HepG2 (cell line): ENCODE measurements at regions not wholly inside any gene's neighbourhood (a gene's known extent, or its start where the extent isn't known, plus 50 kb on each side); places are given as distances from the start of the nearest gene placed in this dataset.
"Not testable (repeated sequence)": the region's sequence is repeated elsewhere in the genome, so short reads cannot be mapped to it uniquely, and the experiment has no call there.

ENCODE experiments used
- ATAC-seq: fragments of 200-7000 bp; cut with Tn5 transposase; 3 replicates; pipeline ENCODE4 v1.9.1; 2020; ENCODE audit warnings: mild to moderate bottlenecking, moderate library complexity
- BruUV-seq: library from RNA; stranded (reverse); fragments of 400-500 nt; replicated peaks from 2 replicates; lab custom pipeline; 2021; lab: Mats Ljungman, UMichigan
- CTCF ChIA-PET: fragments of 300-600 bp; formaldehyde crosslinking; extraction: SDS; loops from one replicate; lab custom pipeline; 2021; ENCODE audit warnings: low total read pairs, inconsistent platforms, low intra/inter-chr PET ratio; lab: Yijun Ruan, JAX
- POLR2A ChIA-PET: fragments of 350-600 bp; sonication (Branson Sonifier 250); formaldehyde crosslinking; loops from one replicate; lab custom pipeline; 2020; ENCODE audit warnings: antibody characterized with exemption, inconsistent platforms; lab: Yijun Ruan, JAX
- DNase-seq: peaks from one replicate; pipeline ENCODE4 v3.0.0-alpha.2; 2015; ENCODE audit warnings: low spot score
- FAIRE-seq: peaks from 3 replicates; lab custom pipeline; 2011; peaks lifted over from hg19 to GRCh38; lab: Jason Lieb, UNC
- H2AFZ ChIP-seq: one replicate; pipeline ENCODE4 v1.6.1; 2011; ENCODE audit warnings: low read length, inconsistent platforms
- H3K27ac ChIP-seq: fragments of 300-600 bp; 3 replicates; pipeline ENCODE4 v1.8.0; 2011; ENCODE audit warnings: mixed run types, mild to moderate bottlenecking, mixed read lengths, low read length, inconsistent platforms; ENCODE audit not compliant: insufficient read depth; ENCODE audit errors: extremely low read length
- H3K27me3 ChIP-seq, 2 experiments: fragments of 200-600 bp in 1 of 2; 2 replicates in 1 of 2; 3 replicates in 1 of 2; pipeline versions ENCODE4 v1.6.0 to v1.8.0; 2011; ENCODE audit warnings: low read length in 2 of 2, mild to moderate bottlenecking in 2 of 2, moderate library complexity in 2 of 2, inconsistent platforms in 1 of 2; ENCODE audit not compliant: insufficient read depth in 2 of 2, control insufficient read depth in 1 of 2
- H3K36me3 ChIP-seq, 2 experiments: fragments of 200-600 bp in 1 of 2; replicated peaks in 1 of 2; 2 replicates in 1 of 2; 3 replicates in 1 of 2; pipeline versions ENCODE4 v1.5.1 to v1.8.0; 2011; ENCODE audit warnings: low read length in 2 of 2, inconsistent platforms in 1 of 2; ENCODE audit not compliant: insufficient read depth in 2 of 2, control insufficient read depth in 1 of 2
- H3K4me1 ChIP-seq: 2 replicates; pipeline ENCODE4 v1.5.1; 2012; ENCODE audit warnings: low read length, inconsistent platforms; ENCODE audit not compliant: insufficient read depth
- H3K4me2 ChIP-seq: 2 replicates; pipeline ENCODE4 v1.6.0; 2011; ENCODE audit warnings: low read depth, low read length, inconsistent platforms
- H3K4me3 ChIP-seq, 3 experiments: fragments of 200-600 bp in 1 of 3; sonication (generic), shearing (Covaris generic) in 1 of 3; replicated peaks in 1 of 3; 2 replicates each; pipeline ENCODE4 v1.5.1; 2011 to 2016; ENCODE audit warnings: low read length in 3 of 3, inconsistent platforms in 2 of 3, low read depth in 2 of 3, mild to moderate bottlenecking in 2 of 3, control low read depth in 1 of 3, mixed read lengths in 1 of 3; ENCODE audit not compliant: insufficient read depth in 1 of 3
- H3K79me2 ChIP-seq: one replicate; pipeline ENCODE4 v1.6.1; 2011; ENCODE audit warnings: low read length, inconsistent platforms; ENCODE audit not compliant: insufficient read depth
- H3K9ac ChIP-seq: 2 replicates; pipeline ENCODE4 v1.6.0; 2011; ENCODE audit warnings: mild to moderate bottlenecking, low read depth, low read length, inconsistent platforms; ENCODE audit not compliant: insufficient read depth
- H3K9me3 ChIP-seq: 2 replicates; pipeline ENCODE4 v1.5.1; 2012; ENCODE audit warnings: mild to moderate bottlenecking, low read length
- H4K20me1 ChIP-seq: 2 replicates; pipeline ENCODE4 v1.6.0; 2011; ENCODE audit warnings: inconsistent platforms, mild to moderate bottlenecking, low read length, moderate library complexity; ENCODE audit not compliant: insufficient read depth
- BATF2 ChIP-seq: sonication (generic); formaldehyde crosslinking; IDR thresholded peaks from 2 replicates; pipeline ENCODE4 v1.8.0; 2022; ENCODE audit warnings: mild to moderate bottlenecking, missing genetic modification reagents, moderate library complexity
- JUND ChIP-seq: sonication (generic); formaldehyde crosslinking; IDR thresholded peaks from 2 replicates; pipeline ENCODE4 v1.8.0; 2022; ENCODE audit warnings: mild to moderate bottlenecking, missing genetic modification reagents
- ZNF619 ChIP-seq: sonication (generic); formaldehyde crosslinking; IDR thresholded peaks from 2 replicates; pipeline ENCODE4 v1.4.0; 2020; ENCODE audit warnings: mild to moderate bottlenecking, missing genetic modification reagents
- ZNF75D ChIP-seq: sonication (generic); formaldehyde crosslinking; IDR thresholded peaks from 2 replicates; pipeline ENCODE4 v1.8.1; 2023; ENCODE audit warnings: missing genetic modification reagents, mild to moderate bottlenecking, borderline replicate concordance
- WGBS: methylation state at CpG from one replicate; pipeline ENCODE4 v1.1.6; 2017; ENCODE audit warnings: low lambda C conversion rate; 5-methylcytosine and 5-hydroxymethylcytosine counted together
- in situ Hi-C: cut with HindIII; loops from 2 replicates; pipeline ENCODE4 v1.10.0; 2017; ENCODE audit warnings: low pct_unique_long_range_greater_than_20kb; ENCODE audit not compliant: extremely low pct_ligation_motif_present
- intact Hi-C: fragments of 100-400 bp; cut with micrococcal nuclease; formaldehyde crosslinking; loops from one replicate; pipeline ENCODE4 v1.10.0; 2022; ENCODE audit not compliant: unreplicated experiment

GRCh38 chr13:56755181-56755935, 385.4 kb upstream of the PRR20A start:
- H2AFZ ChIP-seq = no peak overlapping the region
- no peaks in the 10 kb centered on the region for H3K36me3 ChIP-seq
- FAIRE-seq = no peak
- POLR2A ChIA-PET = no interaction called here
- no peak overlapping the region for H3K4me3 ChIP-seq
- intact Hi-C loops (no loop called here), in situ Hi-C loops (no loop called here)
- ATAC-seq = no peak
- no peak overlapping the region for H3K27ac ChIP-seq
- no peak overlapping the region for H3K9ac ChIP-seq
- DNase-seq = no peak
- no peak for TF ChIP-seq ZNF619
- TF ChIP-seq ZNF75D (CRISPR knock-in tag) = no peak
- no peak for TF ChIP-seq JUND
- no peak for TF ChIP-seq BATF2 (CRISPR knock-in tag)
- TF ChIP-seq, all 625 proteins: peak for 0
- Histone ChIP-seq H3K9me3 (peaks cover 65% of the 10 kb centered on the region), H3K4me2 (no peak overlapping the region), H3K79me2 (no peaks in the 10 kb centered on the region), H3K27me3 (no peaks in the 10 kb centered on the region), H3K4me1 (no peaks in the 10 kb centered on the region), H4K20me1 (no peaks in the 10 kb centered on the region)
- BruUV-seq = no TSS peak
- WGBS = 3% methylated on average over 3 of the region's 3 CpGs
- CTCF ChIA-PET = no interaction called here

- BruUV-seq, intact Hi-C loops, H3K4me1 ChIP-seq, H3K27me3 ChIP-seq, H3K36me3 ChIP-seq, H3K27ac ChIP-seq, H4K20me1 ChIP-seq, FAIRE-seq, POLR2A ChIA-PET, ATAC-seq, in situ Hi-C loops, H3K79me2 ChIP-seq, CTCF ChIA-PET, H3K4me3 ChIP-seq, H3K4me2 ChIP-seq, H3K9ac ChIP-seq, H2AFZ ChIP-seq, DNase-seq: not testable (repeated sequence)
- no CpG with 5 or more reads among the region's 1 CpG for WGBS
- H3K9me3 ChIP-seq = peaks cover 72% of the 10 kb centered on the region
Measured at GRCh38 chr13:56763333-56763732, 377.4 kb upstream of the PRR20A start.
